PC-3 (cell line): ENCODE measurements at regions not wholly inside any gene's neighbourhood (a gene's known extent, or its start where the extent isn't known, plus 50 kb on each side); places are given as distances from the start of the nearest gene placed in this dataset.
A peak's percentile ranks its signal among the peaks of the same experiment; 100 is the strongest.

Source experiments
- ATAC-seq: fragments of 200-7000 bp; cut with Tn5 transposase; 2 replicates; pipeline ENCODE4 v1.9.1; 2020; ENCODE audit warnings: mild to moderate bottlenecking, moderate library complexity
- BruUV-seq: library from RNA; stranded (reverse); fragments of 400-500 nt; replicated peaks from 2 replicates; lab custom pipeline; 2021; lab: Mats Ljungman, UMichigan
- CTCF ChIA-PET: fragments of 300-600 bp; sonication (Branson Sonifier 250); formaldehyde crosslinking; loops from one replicate; lab custom pipeline; 2022; ENCODE audit warnings: antibody characterized with exemption; lab: Charles Lee
- POLR2A ChIA-PET: fragments of 300-600 bp; sonication (Branson Sonifier 250); formaldehyde crosslinking; loops from one replicate; lab custom pipeline; 2022; ENCODE audit warnings: antibody characterized with exemption; ENCODE audit not compliant: unreplicated experiment; lab: Charles Lee
- DNase-seq: peaks from one replicate; pipeline ENCODE4 v3.0.0-alpha.2; 2015
- H2AFZ ChIP-seq: fragments of 300-600 bp; sonication (generic); 2 replicates; pipeline ENCODE4 v1.6.0; 2016; ENCODE audit warnings: antibody characterized with exemption, low read length
- H3F3A ChIP-seq: fragments of 300-600 bp; sonication (generic); one replicate; pipeline ENCODE4 v1.6.0; 2017; ENCODE audit warnings: antibody characterized with exemption, low read length, control low read depth, mild to moderate bottlenecking; ENCODE audit not compliant: unreplicated experiment
- H3K27ac ChIP-seq: fragments of 300-600 bp; sonication (generic); 2 replicates; pipeline ENCODE4 v1.5.1; 2016; ENCODE audit warnings: mild to moderate bottlenecking, low read length
- H3K27me3 ChIP-seq: fragments of 300-600 bp; sonication (generic); 2 replicates; pipeline ENCODE4 v1.6.1; 2016; ENCODE audit warnings: low read length, mixed read lengths
- H3K36me3 ChIP-seq: fragments of 300-600 bp; sonication (generic); 2 replicates; pipeline ENCODE4 v1.6.1; 2016; ENCODE audit warnings: low read depth, mixed run types, low read length, mixed read lengths
- H3K4me1 ChIP-seq: fragments of 300-600 bp; sonication (generic); 2 replicates; pipeline ENCODE4 v1.5.1; 2016; ENCODE audit warnings: low read length; ENCODE audit not compliant: insufficient read depth
- H3K4me2 ChIP-seq: fragments of 300-600 bp; sonication (generic); 2 replicates; pipeline ENCODE4 v1.6.0; 2016; ENCODE audit warnings: low read length
- H3K4me3 ChIP-seq: fragments of 300-600 bp; sonication (generic); 2 replicates; pipeline ENCODE4 v1.5.1; 2016; ENCODE audit warnings: mild to moderate bottlenecking, low read length, mixed read lengths
- H3K79me2 ChIP-seq: fragments of 300-600 bp; sonication (generic); 2 replicates; pipeline ENCODE4 v1.6.1; 2017; ENCODE audit warnings: low read length, mixed read lengths
- H3K9ac ChIP-seq: fragments of 300-600 bp; sonication (generic); 2 replicates; pipeline ENCODE4 v1.6.0; 2016; ENCODE audit warnings: mild to moderate bottlenecking, low read length
- H3K9me2 ChIP-seq: fragments of 300-600 bp; sonication (generic); replicated peaks from 2 replicates; pipeline ENCODE4 v1.6.1; 2016; ENCODE audit warnings: mixed run types, low read length, mixed read lengths
- H3K9me3 ChIP-seq: fragments of 300-600 bp; sonication (generic); 2 replicates; pipeline ENCODE4 v1.6.1; 2016; ENCODE audit warnings: low read length, mixed read lengths
- H4K20me1 ChIP-seq: fragments of 300-600 bp; sonication (generic); 2 replicates; pipeline ENCODE4 v1.6.1; 2016; ENCODE audit warnings: low read length, mixed read lengths
- CTCF ChIP-seq: fragments of 300-600 bp; sonication (generic); conservative IDR thresholded peaks from 2 replicates; pipeline ENCODE4 v1.5.1; 2017; ENCODE audit warnings: antibody characterized with exemption, low read depth, mild to moderate bottlenecking, low read length
- EZH2 ChIP-seq: fragments of 300-600 bp; sonication (generic); IDR thresholded peaks from one replicate; pipeline ENCODE4 v1.6.1; 2017; ENCODE audit warnings: antibody characterized with exemption, mild to moderate bottlenecking, low read length; ENCODE audit not compliant: unreplicated experiment
- EZH2phosphoT487 ChIP-seq: fragments of 300-600 bp; sonication (generic); IDR thresholded peaks from 2 replicates; pipeline ENCODE4 v1.6.1; 2018; ENCODE audit warnings: mild to moderate bottlenecking, antibody characterized with exemption, low read length, borderline replicate concordance
- intact Hi-C: fragments of 100-400 bp; cut with micrococcal nuclease; formaldehyde crosslinking; loops from 2 replicates; pipeline ENCODE4 v1.9.0; 2023

DNA sequence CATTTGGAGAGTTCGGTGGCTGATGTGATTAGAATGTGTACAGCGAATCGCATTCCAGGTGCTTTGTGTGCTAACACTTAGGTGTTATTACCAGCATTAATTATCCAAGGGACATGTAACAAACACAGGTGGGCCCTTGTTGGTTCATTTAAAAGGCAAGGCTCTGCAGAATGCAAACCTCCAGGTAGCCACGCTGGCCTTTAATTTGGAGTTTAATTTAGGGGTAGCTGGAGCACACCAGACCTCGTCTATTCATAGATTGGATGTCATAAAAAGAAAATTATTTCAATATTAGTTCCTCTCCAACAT is 191.1 kb downstream of the MAT2B start:
- Histone ChIP-seq H3K79me2 (no peaks in the 10 kb centered on the region), H3K9me3 (no peaks in the 10 kb centered on the region), H3K4me2 (no peak overlapping the region), H3K4me3 (no peak overlapping the region), H3K4me1 (no peaks in the 10 kb centered on the region), H3K27me3 (0 out of 2 replicates have a peak, but pooled peaks cover 7% of the 10 kb centered on the region), H3K9me2 (no peaks in the 10 kb centered on the region), H3K9ac (no peak overlapping the region), H3F3A (no peaks in the 10 kb centered on the region), H3K36me3 (no peaks in the 10 kb centered on the region), H4K20me1 (no peaks in the 10 kb centered on the region), H3K27ac (no peak overlapping the region), H2AFZ (no peak overlapping the region)
- no peak for ATAC-seq
- POLR2A ChIA-PET = no interaction called here
- intact Hi-C loops = loop anchor here (1.0 to 10.0 kb wide), 3 partner anchors 316 to 808 kb away; no protein-coding TSS in a partner anchor
- BruUV-seq = no TSS peak
- no peak for DNase-seq
- peak; percentile 11; the same call in 1 of the 2 replicates for TF ChIP-seq CTCF
- TF ChIP-seq EZH2 = no peak
- CTCF ChIA-PET = interaction anchor here (0.6 kb wide), 1 partner anchor 804 kb away, joined by 3 read pairs; no protein-coding TSS in a partner anchor

- no peaks in the 10 kb centered on the region for H3F3A ChIP-seq
- ChIA-PET CTCF (no interaction called here), POLR2A (no interaction called here)
- DNase-seq (no peak), ATAC-seq (no peak)
- no peak overlapping the region for H3K4me3 ChIP-seq
- H2AFZ ChIP-seq = no peak overlapping the region
- no TSS peak for BruUV-seq
- H3K9me3 ChIP-seq = no peaks in the 10 kb centered on the region
- no peaks in the 10 kb centered on the region for H3K4me1 ChIP-seq
- no peaks in the 10 kb centered on the region for H3K79me2 ChIP-seq
- TF ChIP-seq CTCF (no peak), EZH2phosphoT487 (no peak), EZH2 (no peak)
- H3K9me2 ChIP-seq = no peaks in the 10 kb centered on the region
- H3K27me3 ChIP-seq = no peaks in the 10 kb centered on the region
- no peak overlapping the region for H3K9ac ChIP-seq
- intact Hi-C loops = no loop called here
- no peaks in the 10 kb centered on the region for H4K20me1 ChIP-seq
- no peak overlapping the region for H3K4me2 ChIP-seq
- H3K36me3 ChIP-seq = no peaks in the 10 kb centered on the region
- H3K27ac ChIP-seq = no peak overlapping the region
Measured at GRCh38 chr5:163706053-163706771, 200.8 kb downstream of the MAT2B start.

GRCh38 chr5:163712011-163712410 is 206.6 kb downstream of the MAT2B start:
- ChIA-PET POLR2A (no interaction called here), CTCF (no interaction called here)
- no peaks in the 10 kb centered on the region for H3K9me2 ChIP-seq
- H3F3A ChIP-seq = no peaks in the 10 kb centered on the region
- no peak overlapping the region for H3K4me3 ChIP-seq
- H3K9me3 ChIP-seq = no peaks in the 10 kb centered on the region
- DNase-seq (no peak), ATAC-seq (no peak)
- H3K9ac ChIP-seq = no peak overlapping the region
- H2AFZ ChIP-seq = no peak overlapping the region
- H4K20me1 ChIP-seq = no peaks in the 10 kb centered on the region
- no peaks in the 10 kb centered on the region for H3K27me3 ChIP-seq
- TF ChIP-seq CTCF (no peak), EZH2phosphoT487 (no peak), EZH2 (no peak)
- H3K36me3 ChIP-seq = no peaks in the 10 kb centered on the region
- H3K27ac ChIP-seq = no peak overlapping the region
- no peaks in the 10 kb centered on the region for H3K79me2 ChIP-seq
- BruUV-seq = no TSS peak
- intact Hi-C loops = no loop called here
- no peaks in the 10 kb centered on the region for H3K4me1 ChIP-seq
- H3K4me2 ChIP-seq = no peak overlapping the region
